K562 (cell line): ENCODE measurements at regions not wholly inside any gene's neighbourhood (a gene's known extent, or its start where the extent isn't known, plus 50 kb on each side); places are given as distances from the start of the nearest gene placed in this dataset.
A peak's percentile ranks its signal among the peaks of the same experiment; 100 is the strongest.

Experiments used
- BACH1 ChIP-seq: fragments of 200-800 bp; sonication (Bioruptor generic); IDR thresholded peaks from 2 replicates; pipeline ENCODE4 v1.6.1; 2016; ENCODE audit warnings: missing genetic modification characterization, missing compliant biosample characterization
- CEBPB ChIP-seq: fragments of 450-650 bp; IDR thresholded peaks from 2 replicates; pipeline ENCODE4 v1.6.1; 2016; ENCODE audit warnings: missing genetic modification characterization, missing compliant biosample characterization
- CEBPG ChIP-seq, 3 experiments: fragments of 200-800 bp in 1 of 3; sonication (Bioruptor generic) in 1 of 3; sonication (generic) in 1 of 3; formaldehyde crosslinking in 1 of 3; IDR thresholded peaks in 2 of 3; conservative IDR thresholded peaks in 1 of 3; 2 replicates each; pipeline versions ENCODE4 v1.6.1 to v1.8.0; 2016 to 2022; ENCODE audit warnings: missing compliant biosample characterization in 2 of 3, missing genetic modification characterization in 2 of 3, mild to moderate bottlenecking in 1 of 3, missing genetic modification reagents in 1 of 3
- CHD2 ChIP-seq: IDR thresholded peaks from 2 replicates; pipeline ENCODE4 v1.6.1; 2011; ENCODE audit warnings: low read depth, low read length
- CREB1 ChIP-seq, 2 experiments: sonication (generic) in 1 of 2; formaldehyde crosslinking in 1 of 2; IDR thresholded peaks; 2 replicates each; pipeline versions ENCODE4 v1.6.1 to v1.8.0; 2012 to 2022; ENCODE audit warnings: inconsistent platforms in 1 of 2, mild to moderate bottlenecking in 1 of 2, missing genetic modification reagents in 1 of 2, moderate library complexity in 1 of 2
- TRIM28 ChIP-seq: fragments of 450-650 bp; IDR thresholded peaks from 2 replicates; pipeline ENCODE4 v1.6.1; 2017
- U2AF1 ChIP-seq: fragments of 200-400 bp; formaldehyde crosslinking; optimal IDR thresholded peaks from 2 replicates; pipeline ENCODE3; 2017; ENCODE audit warnings: mild to moderate bottlenecking, low read depth, low read length, moderate library complexity
- XRCC5 ChIP-seq: fragments of 200-400 bp; formaldehyde crosslinking; IDR thresholded peaks from 2 replicates; pipeline ENCODE4 v1.6.1; 2017; ENCODE audit warnings: low read depth, mild to moderate bottlenecking, low read length
- ZNF77 ChIP-seq: fragments of 250-450 bp; sonication (Bioruptor Pico); IDR thresholded peaks from 2 replicates; pipeline ENCODE4 v1.5.0; 2020
- ZNF778 ChIP-seq: fragments of 450-650 bp; formaldehyde crosslinking; IDR thresholded peaks from 2 replicates; pipeline ENCODE4 v1.4.0; 2020; ENCODE audit warnings: mild to moderate bottlenecking, moderate library complexity
- TF ChIP-seq, protein P1 (sequence below): sonication (generic); formaldehyde crosslinking; IDR thresholded peaks from 2 replicates; pipeline ENCODE4 v1.8.1; 2023; ENCODE audit warnings: mild to moderate bottlenecking, missing genetic modification reagents, moderate library complexity
- TF ChIP-seq, protein P2 (sequence below): fragments of 250-450 bp; sonication (Bioruptor Pico); IDR thresholded peaks from 2 replicates; pipeline ENCODE4 v1.8.0; 2022; ENCODE audit warnings: moderate library complexity, mild to moderate bottlenecking, inconsistent platforms
- TF ChIP-seq, protein P3 (sequence below): IDR thresholded peaks from 2 replicates; pipeline ENCODE4 v1.6.1; 2016; ENCODE audit warnings: missing genetic modification characterization, missing compliant biosample characterization
- TF ChIP-seq, protein P4 (sequence below): fragments of 450-650 bp; conservative IDR thresholded peaks from 2 replicates; pipeline ENCODE4 v1.6.1; 2016; ENCODE audit warnings: missing genetic modification characterization, low read depth, mild to moderate bottlenecking, missing compliant biosample characterization, moderate library complexity
- TF ChIP-seq, protein P5 (sequence below): sonication (generic); formaldehyde crosslinking; IDR thresholded peaks from 2 replicates; pipeline ENCODE4 v1.9.0; 2022; ENCODE audit warnings: mild to moderate bottlenecking, missing genetic modification reagents
- TF ChIP-seq, protein P6 (sequence below): fragments of 450-650 bp; IDR thresholded peaks from 2 replicates; pipeline ENCODE4 v1.6.1; 2017; ENCODE audit warnings: antibody characterized with exemption, mild to moderate bottlenecking
- TF ChIP-seq, protein P7 (sequence below): sonication (generic); formaldehyde crosslinking; IDR thresholded peaks from 2 replicates; pipeline ENCODE4 v1.9.0; 2022; ENCODE audit warnings: mild to moderate bottlenecking, missing genetic modification reagents
- TF ChIP-seq, protein P8 (sequence below): fragments of 250-450 bp; sonication (Bioruptor Pico); IDR thresholded peaks from 2 replicates; pipeline ENCODE4 v1.9.0; 2021; ENCODE audit warnings: mild to moderate bottlenecking

DNA sequence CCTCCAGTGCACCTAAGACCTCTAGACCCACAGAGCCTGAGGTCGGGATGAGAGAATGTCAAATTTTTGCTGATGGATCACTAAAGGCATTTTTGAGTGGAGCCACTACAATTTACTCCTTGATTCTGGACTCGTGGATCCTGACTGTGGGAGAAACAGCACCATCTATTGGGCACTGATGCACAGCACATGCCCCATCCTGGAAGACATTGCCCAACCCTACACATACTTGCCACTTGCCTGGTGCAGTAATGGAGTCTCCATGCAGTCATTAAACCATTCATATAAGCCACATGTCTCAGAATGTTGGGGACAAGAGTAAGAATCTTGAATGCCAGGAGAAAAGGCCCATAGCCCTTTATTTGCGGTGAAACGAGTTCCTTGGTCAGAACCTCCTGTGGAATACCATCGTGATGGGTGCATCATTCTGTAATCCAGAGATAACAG is 103.9 kb downstream of the GGTLC2 start (continued):
- TF ChIP-seq, protein P1, sequence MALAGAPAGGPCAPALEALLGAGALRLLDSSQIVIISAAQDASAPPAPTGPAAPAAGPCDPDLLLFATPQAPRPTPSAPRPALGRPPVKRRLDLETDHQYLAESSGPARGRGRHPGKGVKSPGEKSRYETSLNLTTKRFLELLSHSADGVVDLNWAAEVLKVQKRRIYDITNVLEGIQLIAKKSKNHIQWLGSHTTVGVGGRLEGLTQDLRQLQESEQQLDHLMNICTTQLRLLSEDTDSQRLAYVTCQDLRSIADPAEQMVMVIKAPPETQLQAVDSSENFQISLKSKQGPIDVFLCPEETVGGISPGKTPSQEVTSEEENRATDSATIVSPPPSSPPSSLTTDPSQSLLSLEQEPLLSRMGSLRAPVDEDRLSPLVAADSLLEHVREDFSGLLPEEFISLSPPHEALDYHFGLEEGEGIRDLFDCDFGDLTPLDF (CRISPR knock-in tag): peak; percentile 87
- TF ChIP-seq CREB1 (IDR thresholded peaks at IDR 0.05) (no peak), CREB1 (CRISPR knock-in tag; IDR thresholded peaks at IDR 0.05) (no peak), ZNF77 (no peak), XRCC5 (peak; percentile 94), CHD2 (no peak), U2AF1 (no peak), ZNF778 (CRISPR knock-in tag) (no peak), BACH1 (tag) (peak; percentile 40; the same call in 1 of the 2 replicates), CEBPB (tag) (peak; percentile 98), CEBPG (CRISPR knock-in tag; IDR thresholded peaks at IDR 0.05) (peak; percentile 95), CEBPG (tag; conservative IDR thresholded peaks at IDR 0.05 in 1 of 2, IDR thresholded peaks at IDR 0.05 in 1 of 2) (no peak), TRIM28 (no peak)
- TF ChIP-seq, protein P2, sequence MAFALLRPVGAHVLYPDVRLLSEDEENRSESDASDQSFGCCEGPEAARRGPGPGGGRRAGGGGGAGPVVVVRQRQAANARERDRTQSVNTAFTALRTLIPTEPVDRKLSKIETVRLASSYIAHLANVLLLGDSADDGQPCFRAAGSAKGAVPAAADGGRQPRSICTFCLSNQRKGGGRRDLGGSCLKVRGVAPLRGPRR (CRISPR knock-in tag): no peak
- TF ChIP-seq, protein P3, sequence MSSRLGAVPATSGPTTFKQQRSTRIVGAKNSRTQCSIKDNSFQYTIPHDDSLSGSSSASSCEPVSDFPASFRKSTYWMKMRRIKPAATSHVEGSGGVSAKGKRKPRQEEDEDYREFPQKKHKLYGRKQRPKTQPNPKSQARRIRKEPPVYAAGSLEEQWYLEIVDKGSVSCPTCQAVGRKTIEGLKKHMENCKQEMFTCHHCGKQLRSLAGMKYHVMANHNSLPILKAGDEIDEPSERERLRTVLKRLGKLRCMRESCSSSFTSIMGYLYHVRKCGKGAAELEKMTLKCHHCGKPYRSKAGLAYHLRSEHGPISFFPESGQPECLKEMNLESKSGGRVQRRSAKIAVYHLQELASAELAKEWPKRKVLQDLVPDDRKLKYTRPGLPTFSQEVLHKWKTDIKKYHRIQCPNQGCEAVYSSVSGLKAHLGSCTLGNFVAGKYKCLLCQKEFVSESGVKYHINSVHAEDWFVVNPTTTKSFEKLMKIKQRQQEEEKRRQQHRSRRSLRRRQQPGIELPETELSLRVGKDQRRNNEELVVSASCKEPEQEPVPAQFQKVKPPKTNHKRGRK (tag): no peak
- TF ChIP-seq, protein P4, sequence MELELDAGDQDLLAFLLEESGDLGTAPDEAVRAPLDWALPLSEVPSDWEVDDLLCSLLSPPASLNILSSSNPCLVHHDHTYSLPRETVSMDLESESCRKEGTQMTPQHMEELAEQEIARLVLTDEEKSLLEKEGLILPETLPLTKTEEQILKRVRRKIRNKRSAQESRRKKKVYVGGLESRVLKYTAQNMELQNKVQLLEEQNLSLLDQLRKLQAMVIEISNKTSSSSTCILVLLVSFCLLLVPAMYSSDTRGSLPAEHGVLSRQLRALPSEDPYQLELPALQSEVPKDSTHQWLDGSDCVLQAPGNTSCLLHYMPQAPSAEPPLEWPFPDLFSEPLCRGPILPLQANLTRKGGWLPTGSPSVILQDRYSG: no peak
- TF ChIP-seq, protein P5, sequence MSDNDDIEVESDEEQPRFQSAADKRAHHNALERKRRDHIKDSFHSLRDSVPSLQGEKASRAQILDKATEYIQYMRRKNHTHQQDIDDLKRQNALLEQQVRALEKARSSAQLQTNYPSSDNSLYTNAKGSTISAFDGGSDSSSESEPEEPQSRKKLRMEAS (CRISPR knock-in tag): peak; percentile 50
- TF ChIP-seq, protein P6, sequence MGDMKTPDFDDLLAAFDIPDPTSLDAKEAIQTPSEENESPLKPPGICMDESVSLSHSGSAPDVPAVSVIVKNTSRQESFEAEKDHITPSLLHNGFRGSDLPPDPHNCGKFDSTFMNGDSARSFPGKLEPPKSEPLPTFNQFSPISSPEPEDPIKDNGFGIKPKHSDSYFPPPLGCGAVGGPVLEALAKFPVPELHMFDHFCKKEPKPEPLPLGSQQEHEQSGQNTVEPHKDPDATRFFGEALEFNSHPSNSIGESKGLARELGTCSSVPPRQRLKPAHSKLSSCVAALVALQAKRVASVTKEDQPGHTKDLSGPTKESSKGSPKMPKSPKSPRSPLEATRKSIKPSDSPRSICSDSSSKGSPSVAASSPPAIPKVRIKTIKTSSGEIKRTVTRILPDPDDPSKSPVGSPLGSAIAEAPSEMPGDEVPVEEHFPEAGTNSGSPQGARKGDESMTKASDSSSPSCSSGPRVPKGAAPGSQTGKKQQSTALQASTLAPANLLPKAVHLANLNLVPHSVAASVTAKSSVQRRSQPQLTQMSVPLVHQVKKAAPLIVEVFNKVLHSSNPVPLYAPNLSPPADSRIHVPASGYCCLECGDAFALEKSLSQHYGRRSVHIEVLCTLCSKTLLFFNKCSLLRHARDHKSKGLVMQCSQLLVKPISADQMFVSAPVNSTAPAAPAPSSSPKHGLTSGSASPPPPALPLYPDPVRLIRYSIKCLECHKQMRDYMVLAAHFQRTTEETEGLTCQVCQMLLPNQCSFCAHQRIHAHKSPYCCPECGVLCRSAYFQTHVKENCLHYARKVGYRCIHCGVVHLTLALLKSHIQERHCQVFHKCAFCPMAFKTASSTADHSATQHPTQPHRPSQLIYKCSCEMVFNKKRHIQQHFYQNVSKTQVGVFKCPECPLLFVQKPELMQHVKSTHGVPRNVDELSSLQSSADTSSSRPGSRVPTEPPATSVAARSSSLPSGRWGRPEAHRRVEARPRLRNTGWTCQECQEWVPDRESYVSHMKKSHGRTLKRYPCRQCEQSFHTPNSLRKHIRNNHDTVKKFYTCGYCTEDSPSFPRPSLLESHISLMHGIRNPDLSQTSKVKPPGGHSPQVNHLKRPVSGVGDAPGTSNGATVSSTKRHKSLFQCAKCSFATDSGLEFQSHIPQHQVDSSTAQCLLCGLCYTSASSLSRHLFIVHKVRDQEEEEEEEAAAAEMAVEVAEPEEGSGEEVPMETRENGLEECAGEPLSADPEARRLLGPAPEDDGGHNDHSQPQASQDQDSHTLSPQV: no peak
- TF ChIP-seq, protein P7, sequence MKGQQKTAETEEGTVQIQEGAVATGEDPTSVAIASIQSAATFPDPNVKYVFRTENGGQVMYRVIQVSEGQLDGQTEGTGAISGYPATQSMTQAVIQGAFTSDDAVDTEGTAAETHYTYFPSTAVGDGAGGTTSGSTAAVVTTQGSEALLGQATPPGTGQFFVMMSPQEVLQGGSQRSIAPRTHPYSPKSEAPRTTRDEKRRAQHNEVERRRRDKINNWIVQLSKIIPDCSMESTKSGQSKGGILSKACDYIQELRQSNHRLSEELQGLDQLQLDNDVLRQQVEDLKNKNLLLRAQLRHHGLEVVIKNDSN (CRISPR knock-in tag): peak; percentile 54; the same call in 1 of the 2 replicates
- TF ChIP-seq, protein P8, sequence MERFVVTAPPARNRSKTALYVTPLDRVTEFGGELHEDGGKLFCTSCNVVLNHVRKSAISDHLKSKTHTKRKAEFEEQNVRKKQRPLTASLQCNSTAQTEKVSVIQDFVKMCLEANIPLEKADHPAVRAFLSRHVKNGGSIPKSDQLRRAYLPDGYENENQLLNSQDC (CRISPR knock-in tag): peak; percentile 86; the same call in 1 of the 2 replicates
